ENCODE measurements at regions not wholly inside any gene's neighbourhood (a gene's known extent, or its start where the extent isn't known, plus 50 kb on each side); places are given as distances from the start of the nearest gene placed in this dataset.
A peak's percentile ranks its signal among the peaks of the same experiment; 100 is the strongest.

DNA sequence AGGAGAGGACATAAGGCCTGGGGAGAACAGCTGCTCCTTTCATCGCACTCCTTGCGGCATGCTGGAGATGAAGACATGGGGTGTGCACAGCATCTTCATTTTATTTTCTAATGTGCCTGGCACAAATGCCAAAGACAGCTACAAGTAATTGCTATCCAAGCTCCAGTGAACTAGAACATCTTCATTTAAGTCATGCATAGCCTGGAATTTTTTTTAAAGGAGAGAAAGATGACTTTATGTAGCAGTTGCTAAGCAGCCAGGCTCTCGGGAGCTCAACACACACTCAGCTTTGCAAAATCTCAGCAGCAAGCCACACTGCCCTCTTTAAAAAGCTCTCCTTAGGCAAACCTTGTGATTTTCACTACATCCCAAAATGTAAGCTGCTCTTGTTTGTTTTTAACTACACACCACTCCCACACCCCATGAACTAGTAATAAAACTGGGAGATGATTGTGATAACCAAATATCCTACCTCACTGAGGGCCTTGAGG lies 164.5 kb upstream of the POU2AF2 start:
- no peak for DNase-seq (ENCODE audit: low spot score)
- Mint-ChIP-seq H3K4me1 (ENCODE audit: unreplicated experiment) (no peaks in the 10 kb centered on the region), H3K4me3 (ENCODE audit: unreplicated experiment) (no peak overlapping the region), H3K27ac (ENCODE audit: unreplicated experiment) (no peak overlapping the region), H3K36me3 (ENCODE audit: low read depth, unreplicated experiment) (no peaks in the 10 kb centered on the region), H3K9me3 (ENCODE audit: unreplicated experiment) (no peaks in the 10 kb centered on the region), H3K27me3 (ENCODE audit: unreplicated experiment) (peaks cover 2% of the 10 kb centered on the region)
- TF ChIP-seq, protein P1, sequence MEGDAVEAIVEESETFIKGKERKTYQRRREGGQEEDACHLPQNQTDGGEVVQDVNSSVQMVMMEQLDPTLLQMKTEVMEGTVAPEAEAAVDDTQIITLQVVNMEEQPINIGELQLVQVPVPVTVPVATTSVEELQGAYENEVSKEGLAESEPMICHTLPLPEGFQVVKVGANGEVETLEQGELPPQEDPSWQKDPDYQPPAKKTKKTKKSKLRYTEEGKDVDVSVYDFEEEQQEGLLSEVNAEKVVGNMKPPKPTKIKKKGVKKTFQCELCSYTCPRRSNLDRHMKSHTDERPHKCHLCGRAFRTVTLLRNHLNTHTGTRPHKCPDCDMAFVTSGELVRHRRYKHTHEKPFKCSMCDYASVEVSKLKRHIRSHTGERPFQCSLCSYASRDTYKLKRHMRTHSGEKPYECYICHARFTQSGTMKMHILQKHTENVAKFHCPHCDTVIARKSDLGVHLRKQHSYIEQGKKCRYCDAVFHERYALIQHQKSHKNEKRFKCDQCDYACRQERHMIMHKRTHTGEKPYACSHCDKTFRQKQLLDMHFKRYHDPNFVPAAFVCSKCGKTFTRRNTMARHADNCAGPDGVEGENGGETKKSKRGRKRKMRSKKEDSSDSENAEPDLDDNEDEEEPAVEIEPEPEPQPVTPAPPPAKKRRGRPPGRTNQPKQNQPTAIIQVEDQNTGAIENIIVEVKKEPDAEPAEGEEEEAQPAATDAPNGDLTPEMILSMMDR (IDR thresholded peaks at IDR 0.05; ENCODE audit: unreplicated experiment) = no peak

DNA sequence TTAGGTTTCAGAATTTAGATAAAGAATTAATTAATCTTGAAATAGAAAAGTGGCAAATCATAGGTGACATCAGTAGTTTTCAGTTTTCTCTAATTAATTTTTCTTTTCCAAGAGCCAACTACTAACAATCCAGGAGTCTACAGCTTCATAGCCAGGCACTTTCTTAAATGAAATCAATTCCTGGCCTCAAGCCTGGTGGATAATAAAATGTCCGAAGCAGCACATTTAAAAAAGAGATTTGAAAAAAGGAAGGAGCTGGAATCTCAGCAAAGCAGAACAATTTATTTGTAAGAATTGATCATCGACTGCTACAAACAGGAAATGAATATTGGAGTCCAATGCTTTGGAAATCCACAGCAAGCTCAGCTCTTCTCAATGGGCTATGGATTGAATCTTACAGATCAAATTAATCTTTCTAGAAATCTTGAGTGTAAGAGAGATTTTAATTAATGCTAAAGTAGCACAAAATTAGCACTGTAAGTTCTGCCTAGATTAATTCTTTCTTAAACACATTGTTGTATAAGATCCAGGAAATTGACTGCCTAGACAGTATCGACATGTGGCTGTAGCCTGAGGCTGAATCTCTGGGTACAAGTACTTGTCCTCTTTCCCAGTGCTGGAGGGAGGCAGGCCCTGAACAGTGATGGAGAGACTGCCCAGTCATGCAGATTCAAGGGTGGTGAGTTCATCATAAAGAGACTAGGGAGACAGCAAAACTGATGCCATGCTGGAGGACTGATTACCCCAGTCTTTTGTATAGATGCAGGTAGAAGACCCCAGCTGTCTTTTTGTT lies 167.8 kb upstream of the POU2AF2 start:
- TF ChIP-seq, protein P1 (IDR thresholded peaks at IDR 0.05; ENCODE audit: unreplicated experiment) = no peak
- H3K27me3 Mint-ChIP-seq (ENCODE audit: unreplicated experiment) = peaks cover 2% of the 10 kb centered on the region
- DNase-seq (ENCODE audit: low spot score) = no peak

DNA sequence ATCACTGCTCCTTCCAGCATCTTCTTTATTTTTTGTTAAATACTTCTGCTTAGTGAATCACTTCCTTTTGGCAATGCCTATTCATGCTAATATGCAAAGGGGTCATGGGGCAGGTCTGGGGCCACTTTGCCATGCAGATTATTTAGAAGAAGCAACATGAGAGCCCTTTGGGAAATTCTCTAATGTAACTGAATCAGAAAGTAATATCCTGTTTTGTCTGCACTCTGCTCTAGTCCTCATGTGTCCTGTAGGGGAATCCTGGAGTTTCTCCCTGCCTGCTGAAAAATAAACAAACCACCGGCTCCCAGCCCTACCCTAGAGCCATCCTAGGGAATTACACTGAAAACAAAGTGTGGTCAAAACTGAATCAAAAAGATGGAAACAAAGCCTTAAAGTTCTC lies 176.5 kb upstream of the POU2AF2 start:
- Mint-ChIP-seq H3K36me3 (ENCODE audit: low read depth, unreplicated experiment) (no peaks in the 10 kb centered on the region), H3K4me3 (ENCODE audit: unreplicated experiment) (no peak overlapping the region), H3K9me3 (ENCODE audit: unreplicated experiment) (no peaks in the 10 kb centered on the region), H3K27ac (ENCODE audit: unreplicated experiment) (no peak overlapping the region), H3K27me3 (ENCODE audit: unreplicated experiment) (no peaks in the 10 kb centered on the region), H3K4me1 (ENCODE audit: unreplicated experiment) (no peaks in the 10 kb centered on the region)
- DNase-seq (ENCODE audit: low spot score) = no peak
- TF ChIP-seq, protein P1 (IDR thresholded peaks at IDR 0.05; ENCODE audit: unreplicated experiment) = peak; percentile 24

More for the DNA sequence above, 167.8 kb upstream of the POU2AF2 start:
- Mint-ChIP-seq H3K9me3 (ENCODE audit: unreplicated experiment) (no peaks in the 10 kb centered on the region), H3K4me3 (ENCODE audit: unreplicated experiment) (no peak overlapping the region), H3K36me3 (ENCODE audit: low read depth, unreplicated experiment) (no peaks in the 10 kb centered on the region), H3K27ac (ENCODE audit: unreplicated experiment) (no peak overlapping the region), H3K4me1 (ENCODE audit: unreplicated experiment) (no peaks in the 10 kb centered on the region)

DNA sequence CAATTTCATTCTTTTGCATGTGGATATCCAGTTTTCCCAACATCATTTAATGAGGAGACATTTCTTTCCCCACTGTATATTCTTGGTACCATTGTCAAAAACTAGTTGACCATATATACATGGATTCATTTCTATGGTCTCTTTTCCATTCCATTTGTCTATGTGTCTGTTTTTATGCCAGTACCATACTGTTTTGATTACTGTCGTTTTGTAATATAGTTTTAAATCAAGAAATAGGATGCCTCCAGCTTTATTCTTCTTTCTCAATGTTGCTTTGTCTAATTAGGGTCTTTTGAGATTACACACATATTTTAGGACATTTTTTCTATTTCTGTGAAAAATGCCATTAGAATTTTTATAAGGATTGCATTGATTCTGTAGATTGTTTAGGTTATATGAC lies 177.5 kb upstream of the POU2AF2 start:
- Mint-ChIP-seq H3K27ac (ENCODE audit: unreplicated experiment) (no peak overlapping the region), H3K4me1 (ENCODE audit: unreplicated experiment) (no peaks in the 10 kb centered on the region), H3K4me3 (ENCODE audit: unreplicated experiment) (no peak overlapping the region), H3K9me3 (ENCODE audit: unreplicated experiment) (no peaks in the 10 kb centered on the region), H3K36me3 (ENCODE audit: low read depth, unreplicated experiment) (no peaks in the 10 kb centered on the region), H3K27me3 (ENCODE audit: unreplicated experiment) (no peaks in the 10 kb centered on the region)
- no peak for DNase-seq (ENCODE audit: low spot score)
- TF ChIP-seq, protein P1 (IDR thresholded peaks at IDR 0.05; ENCODE audit: unreplicated experiment) = no peak

DNA sequence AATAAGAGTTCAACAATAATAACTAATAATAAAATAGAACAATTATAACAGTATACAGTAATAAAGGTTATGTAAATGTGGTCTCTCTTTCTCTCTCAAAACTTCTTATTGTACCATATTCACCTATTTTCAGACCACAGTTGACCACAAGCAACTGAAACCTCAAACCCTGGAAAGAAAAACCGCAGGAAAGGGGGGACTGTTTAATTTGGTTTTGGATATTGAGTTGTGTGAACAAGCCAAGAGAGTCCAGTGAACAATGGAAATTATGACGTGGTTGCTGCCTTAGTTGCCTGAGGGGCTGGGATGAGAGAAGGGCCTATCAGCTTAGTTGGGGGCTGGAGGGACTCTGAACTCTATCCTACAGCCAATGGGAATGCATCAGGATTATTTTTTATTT lies 178.7 kb upstream of the POU2AF2 start:
- Mint-ChIP-seq H3K36me3 (ENCODE audit: low read depth, unreplicated experiment) (no peaks in the 10 kb centered on the region), H3K4me3 (ENCODE audit: unreplicated experiment) (no peak overlapping the region), H3K4me1 (ENCODE audit: unreplicated experiment) (no peaks in the 10 kb centered on the region), H3K9me3 (ENCODE audit: unreplicated experiment) (no peaks in the 10 kb centered on the region), H3K27me3 (ENCODE audit: unreplicated experiment) (no peaks in the 10 kb centered on the region), H3K27ac (ENCODE audit: unreplicated experiment) (no peak overlapping the region)
- TF ChIP-seq, protein P1 (IDR thresholded peaks at IDR 0.05; ENCODE audit: unreplicated experiment) = no peak
- no peak for DNase-seq (ENCODE audit: low spot score)
